Astrocyte (in vitro differentiated cells and primary cell): ENCODE measurements at regions not wholly inside any gene's neighbourhood (a gene's known extent, or its start where the extent isn't known, plus 50 kb on each side); places are given as distances from the start of the nearest gene placed in this dataset.

Experiments
- DNase-seq: peaks from one replicate; pipeline ENCODE4 v3.0.0-alpha.2; 2010; ENCODE audit warnings: low read depth
- FAIRE-seq: peaks from 2 replicates; lab custom pipeline; 2011; peaks lifted over from hg19 to GRCh38; lab: Jason Lieb, UNC
- H2AFZ ChIP-seq: 2 replicates; pipeline ENCODE4 v1.6.0; 2012; ENCODE audit warnings: low read depth, low read length, inconsistent platforms
- H3K27ac ChIP-seq: 2 replicates; pipeline ENCODE4 v1.5.1; 2011; ENCODE audit warnings: low read depth, low read length, inconsistent platforms
- H3K27me3 ChIP-seq: 2 replicates; pipeline ENCODE4 v1.6.0; 2011; ENCODE audit warnings: low read length, inconsistent platforms; ENCODE audit not compliant: insufficient read depth
- H3K36me3 ChIP-seq: 2 replicates; pipeline ENCODE4 v1.5.1; 2011; ENCODE audit warnings: low read length, inconsistent platforms; ENCODE audit not compliant: insufficient read depth
- H3K4me1 ChIP-seq: 2 replicates; pipeline ENCODE4 v1.5.1; 2011; ENCODE audit warnings: low read length, inconsistent platforms; ENCODE audit not compliant: insufficient read depth
- H3K4me2 ChIP-seq: 2 replicates; pipeline ENCODE4 v1.6.0; 2012; ENCODE audit warnings: low read length, inconsistent platforms
- H3K4me3 ChIP-seq: 2 replicates; pipeline ENCODE4 v1.5.1; 2011; ENCODE audit warnings: low read depth, mild to moderate bottlenecking, low read length, inconsistent platforms; ENCODE audit not compliant: insufficient read depth
- H3K79me2 ChIP-seq: 2 replicates; pipeline ENCODE4 v1.6.0; 2012; ENCODE audit warnings: mild to moderate bottlenecking, low read length, inconsistent platforms; ENCODE audit not compliant: insufficient read depth
- H3K9ac ChIP-seq: 2 replicates; pipeline ENCODE4 v1.6.0; 2012; ENCODE audit warnings: mild to moderate bottlenecking, low read length, inconsistent platforms
- H3K9me3 ChIP-seq: 2 replicates; pipeline ENCODE4 v1.5.1; 2012; ENCODE audit warnings: low read depth, mild to moderate bottlenecking, low read length, inconsistent platforms; ENCODE audit not compliant: insufficient read depth
- H4K20me1 ChIP-seq: 2 replicates; pipeline ENCODE4 v1.6.0; 2012; ENCODE audit warnings: low read length, inconsistent platforms; ENCODE audit not compliant: insufficient read depth
- H3K27ac Mint-ChIP-seq: one replicate; pipeline ENCODE4 v1.8.0; 2021; ENCODE audit warnings: mild to moderate bottlenecking, mixed read lengths; ENCODE audit not compliant: unreplicated experiment
- H3K27me3 Mint-ChIP-seq: one replicate; pipeline ENCODE4 v1.8.0; 2021; ENCODE audit warnings: low read depth, mixed read lengths; ENCODE audit not compliant: unreplicated experiment
- H3K36me3 Mint-ChIP-seq: one replicate; pipeline ENCODE4 v1.8.0; 2021; ENCODE audit warnings: low read depth, mixed read lengths; ENCODE audit not compliant: unreplicated experiment
- H3K4me1 Mint-ChIP-seq: one replicate; pipeline ENCODE4 v1.8.0; 2021; ENCODE audit warnings: low read depth, mixed read lengths; ENCODE audit not compliant: unreplicated experiment
- H3K4me3 Mint-ChIP-seq: one replicate; pipeline ENCODE4 v1.8.0; 2021; ENCODE audit warnings: mild to moderate bottlenecking, moderate library complexity, mixed read lengths; ENCODE audit not compliant: unreplicated experiment
- H3K9me3 Mint-ChIP-seq: one replicate; pipeline ENCODE4 v1.8.0; 2021; ENCODE audit warnings: mild to moderate bottlenecking, mixed read lengths; ENCODE audit not compliant: unreplicated experiment
- EZH2 ChIP-seq: IDR thresholded peaks from 2 replicates; pipeline ENCODE4 v1.6.1; 2012; ENCODE audit warnings: mild to moderate bottlenecking, low read length, inconsistent platforms; ENCODE audit not compliant: insufficient read depth
- TF ChIP-seq, protein P1 (sequence below): IDR thresholded peaks from 2 replicates; pipeline ENCODE4 v1.5.1; 2011; ENCODE audit warnings: low read depth, mild to moderate bottlenecking, inconsistent platforms, low read length, moderate library complexity; ENCODE audit not compliant: insufficient read depth

- Mint-ChIP-seq H3K27ac (no peak overlapping the region), H3K27me3 (peaks cover 7% of the 10 kb centered on the region), H3K4me3 (no peak overlapping the region), H3K36me3 (no peaks in the 10 kb centered on the region), H3K4me1 (no peaks in the 10 kb centered on the region), H3K9me3 (no peaks in the 10 kb centered on the region)
- Histone ChIP-seq H3K27ac (no peak overlapping the region), H3K4me1 (no peaks in the 10 kb centered on the region), H3K36me3 (no peaks in the 10 kb centered on the region), H3K9me3 (no peaks in the 10 kb centered on the region), H3K4me2 (no peak overlapping the region), H4K20me1 (no peaks in the 10 kb centered on the region), H2AFZ (no peak overlapping the region), H3K79me2 (no peaks in the 10 kb centered on the region), H3K4me3 (no peak overlapping the region), H3K27me3 (peaks cover 1% of the 10 kb centered on the region), H3K9ac (no peak overlapping the region)
- FAIRE-seq = no peak
- TF ChIP-seq EZH2 = no peak
- TF ChIP-seq, protein P1, sequence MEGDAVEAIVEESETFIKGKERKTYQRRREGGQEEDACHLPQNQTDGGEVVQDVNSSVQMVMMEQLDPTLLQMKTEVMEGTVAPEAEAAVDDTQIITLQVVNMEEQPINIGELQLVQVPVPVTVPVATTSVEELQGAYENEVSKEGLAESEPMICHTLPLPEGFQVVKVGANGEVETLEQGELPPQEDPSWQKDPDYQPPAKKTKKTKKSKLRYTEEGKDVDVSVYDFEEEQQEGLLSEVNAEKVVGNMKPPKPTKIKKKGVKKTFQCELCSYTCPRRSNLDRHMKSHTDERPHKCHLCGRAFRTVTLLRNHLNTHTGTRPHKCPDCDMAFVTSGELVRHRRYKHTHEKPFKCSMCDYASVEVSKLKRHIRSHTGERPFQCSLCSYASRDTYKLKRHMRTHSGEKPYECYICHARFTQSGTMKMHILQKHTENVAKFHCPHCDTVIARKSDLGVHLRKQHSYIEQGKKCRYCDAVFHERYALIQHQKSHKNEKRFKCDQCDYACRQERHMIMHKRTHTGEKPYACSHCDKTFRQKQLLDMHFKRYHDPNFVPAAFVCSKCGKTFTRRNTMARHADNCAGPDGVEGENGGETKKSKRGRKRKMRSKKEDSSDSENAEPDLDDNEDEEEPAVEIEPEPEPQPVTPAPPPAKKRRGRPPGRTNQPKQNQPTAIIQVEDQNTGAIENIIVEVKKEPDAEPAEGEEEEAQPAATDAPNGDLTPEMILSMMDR = no peak
- DNase-seq = no peak
Measured at GRCh38 chr11:32325725-32326124, 109.6 kb downstream of the WT1 start.

- no peak overlapping the region for H3K9ac ChIP-seq
- no peaks in the 10 kb centered on the region for H3K9me3 Mint-ChIP-seq
- TF ChIP-seq, protein P1 = no peak
- TF ChIP-seq EZH2 = no peak
- no peaks in the 10 kb centered on the region for H3K36me3 Mint-ChIP-seq
- H4K20me1 ChIP-seq = no peaks in the 10 kb centered on the region
- no peaks in the 10 kb centered on the region for H3K9me3 ChIP-seq
- no peak for FAIRE-seq
- H3K27me3 Mint-ChIP-seq = peaks cover 11% of the 10 kb centered on the region
- H3K27ac Mint-ChIP-seq = no peak overlapping the region
- H3K4me2 ChIP-seq = no peak overlapping the region
- DNase-seq = no peak
- no peaks in the 10 kb centered on the region for H3K27me3 ChIP-seq
- no peak overlapping the region for H2AFZ ChIP-seq
- no peaks in the 10 kb centered on the region for H3K79me2 ChIP-seq
- no peak overlapping the region for H3K4me3 Mint-ChIP-seq
- H3K27ac ChIP-seq = no peak overlapping the region
- H3K4me1 ChIP-seq = no peaks in the 10 kb centered on the region
- peaks cover 4% of the 10 kb centered on the region for H3K4me1 Mint-ChIP-seq
- no peak overlapping the region for H3K4me3 ChIP-seq
- no peaks in the 10 kb centered on the region for H3K36me3 ChIP-seq
Measured at GRCh38 chr11:32326522-32326921, 108.8 kb downstream of the WT1 start.

- no peaks in the 10 kb centered on the region for H3K27me3 ChIP-seq
- no peak overlapping the region for H3K4me2 ChIP-seq
- H4K20me1 ChIP-seq = no peaks in the 10 kb centered on the region
- Mint-ChIP-seq H3K4me1 (peaks cover 4% of the 10 kb centered on the region), H3K4me3 (no peak overlapping the region), H3K9me3 (no peaks in the 10 kb centered on the region), H3K27ac (no peak overlapping the region), H3K27me3 (peaks cover 27% of the 10 kb centered on the region), H3K36me3 (no peaks in the 10 kb centered on the region)
- H3K4me1 ChIP-seq = peaks cover 4% of the 10 kb centered on the region
- DNase-seq (no peak), FAIRE-seq (no peak)
- H2AFZ ChIP-seq = no peak overlapping the region
- H3K9ac ChIP-seq = no peak overlapping the region
- no peaks in the 10 kb centered on the region for H3K36me3 ChIP-seq
- H3K27ac ChIP-seq = no peak overlapping the region
- H3K79me2 ChIP-seq = no peaks in the 10 kb centered on the region
- no peaks in the 10 kb centered on the region for H3K9me3 ChIP-seq
- no peak overlapping the region for H3K4me3 ChIP-seq
- TF ChIP-seq EZH2 = no peak
- TF ChIP-seq, protein P1 = no peak
Measured at GRCh38 chr11:32328392-32328791, 106.9 kb downstream of the WT1 start.
